Naive thymus-derived CD4-positive, alpha-beta T cell (primary cell): ENCODE measurements at regions not wholly inside any gene's neighbourhood (a gene's known extent, or its start where the extent isn't known, plus 50 kb on each side); places are given as distances from the start of the nearest gene placed in this dataset.
"Not testable (repeated sequence)": the region's sequence is repeated elsewhere in the genome, so short reads cannot be mapped to it uniquely, and the experiment has no call there.

Source experiments
- ATAC-seq: fragments of 150-1000 bp; cut with Tn5 transposase; 2 replicates; pipeline ENCODE4 v1.10.0; 2021; ENCODE audit warnings: mild to moderate bottlenecking, moderate library complexity
- CTCF ChIA-PET: fragments of 350-600 bp; sonication (Branson Sonifier 250); formaldehyde crosslinking; loops from one replicate; lab custom pipeline; 2021; ENCODE audit warnings: antibody characterized with exemption; lab: Charles Lee
- POLR2A ChIA-PET: fragments of 350-600 bp; sonication (Branson Sonifier 250); formaldehyde crosslinking; loops from one replicate; lab custom pipeline; 2021; ENCODE audit warnings: antibody characterized with exemption, inconsistent platforms; lab: Charles Lee
- DNase-seq, 9 donors: peaks; one replicate each; pipeline versions ENCODE4 v3.0.0 to v3.0.0-alpha.2; 2020 to 2022; ENCODE audit warnings: mixed read lengths in 1 of 9
- H3K27ac ChIP-seq: one replicate; pipeline ENCODE4 v1.7.0; 2013; ENCODE audit warnings: mild to moderate bottlenecking, low read depth, low read length, moderate library complexity
- H3K27me3 ChIP-seq, 2 donors: one replicate each; pipeline ENCODE4 v1.7.0; 2013; ENCODE audit warnings: low read length in 2 of 2, mild to moderate bottlenecking in 2 of 2, moderate library complexity in 2 of 2; ENCODE audit not compliant: control insufficient read depth in 2 of 2, insufficient read depth in 2 of 2
- H3K36me3 ChIP-seq, 3 experiments: 1 replicate in 2 of 3; 2 replicates in 1 of 3; pipeline ENCODE4 v1.7.0; 2013; ENCODE audit warnings: low read length in 3 of 3, mild to moderate bottlenecking in 3 of 3, moderate library complexity in 1 of 3; ENCODE audit not compliant: insufficient read depth in 3 of 3, control insufficient read depth in 2 of 3
- H3K4me1 ChIP-seq, 2 donors: one replicate each; pipeline ENCODE4 v1.7.0; 2013; ENCODE audit warnings: low read length in 2 of 2, mild to moderate bottlenecking in 2 of 2, moderate library complexity in 1 of 2; ENCODE audit not compliant: control insufficient read depth in 2 of 2, insufficient read depth in 2 of 2
- H3K4me3 ChIP-seq: 2 replicates; pipeline ENCODE4 v1.7.0; 2013; ENCODE audit warnings: mild to moderate bottlenecking, low read length
- H3K9me3 ChIP-seq, 3 experiments: 1 replicate in 2 of 3; 2 replicates in 1 of 3; pipeline ENCODE4 v1.7.0; 2013; ENCODE audit warnings: low read length in 3 of 3; ENCODE audit not compliant: control insufficient read depth in 2 of 3
- H3K27ac Mint-ChIP-seq, 9 donors: one replicate each; pipeline ENCODE4 v1.8.0; 2020 to 2022; ENCODE audit warnings: mixed read lengths in 9 of 9, mild to moderate bottlenecking in 8 of 9, moderate library complexity in 5 of 9, inconsistent platforms in 2 of 9
- H3K27me3 Mint-ChIP-seq, 5 donors: one replicate each; pipeline ENCODE4 v1.8.0; 2021 to 2022; ENCODE audit warnings: mixed read lengths in 5 of 5, mild to moderate bottlenecking in 1 of 5
- H3K36me3 Mint-ChIP-seq, 5 donors: one replicate each; pipeline ENCODE4 v1.8.0; 2020 to 2022; ENCODE audit warnings: mixed read lengths in 5 of 5, mild to moderate bottlenecking in 3 of 5, inconsistent platforms in 1 of 5
- H3K4me1 Mint-ChIP-seq, 7 donors: one replicate each; pipeline ENCODE4 v1.8.0; 2020 to 2022; ENCODE audit warnings: mixed read lengths in 7 of 7, mild to moderate bottlenecking in 3 of 7, inconsistent platforms in 1 of 7
- H3K4me3 Mint-ChIP-seq, 10 donors: one replicate each; pipeline ENCODE4 v1.8.0; 2020 to 2022; ENCODE audit warnings: mild to moderate bottlenecking in 10 of 10, mixed read lengths in 10 of 10, moderate library complexity in 6 of 10, inconsistent platforms in 2 of 10
- H3K9me3 Mint-ChIP-seq, 11 donors: one replicate each; pipeline ENCODE4 v1.8.0; 2020 to 2022; ENCODE audit warnings: mixed read lengths in 11 of 11, mild to moderate bottlenecking in 4 of 11, inconsistent platforms in 1 of 11, moderate library complexity in 1 of 11
- intact Hi-C, 2 donors: fragments of 100-400 bp; cut with micrococcal nuclease; formaldehyde crosslinking; loops; one replicate each; pipeline ENCODE4 v1.15.1; 2023

- Mint-ChIP-seq H3K9me3 (no peaks in the 10 kb centered on the region), H3K4me1 (peaks cover 2 to 35% (median 25%) of the 10 kb centered on the region in 7 donors), H3K36me3 (no peaks in the 10 kb centered on the region), H3K4me3 (no peak overlapping the region), H3K27me3 (peaks cover 0 to 57% (median 0%) of the 10 kb centered on the region in 5 donors), H3K27ac (no peak overlapping the region)
- intact Hi-C loops, result no loop called here
- no peak overlapping the region for H3K27ac ChIP-seq
- H3K4me3 ChIP-seq, result no peak overlapping the region
- ChIA-PET POLR2A (no interaction called here), CTCF (no interaction called here)
- ATAC-seq (no peak), DNase-seq (no peak)
- H3K36me3 ChIP-seq, result no peaks in the 10 kb centered on the region
- no peaks in the 10 kb centered on the region for H3K27me3 ChIP-seq
- peaks cover 0 to 12% of the 10 kb centered on the region in 2 donors for H3K4me1 ChIP-seq
- no peaks in the 10 kb centered on the region for H3K9me3 ChIP-seq
Measured at GRCh38 chr10:11691319-11691755, 50.8 kb upstream of the ECHDC3 start.

DNA sequence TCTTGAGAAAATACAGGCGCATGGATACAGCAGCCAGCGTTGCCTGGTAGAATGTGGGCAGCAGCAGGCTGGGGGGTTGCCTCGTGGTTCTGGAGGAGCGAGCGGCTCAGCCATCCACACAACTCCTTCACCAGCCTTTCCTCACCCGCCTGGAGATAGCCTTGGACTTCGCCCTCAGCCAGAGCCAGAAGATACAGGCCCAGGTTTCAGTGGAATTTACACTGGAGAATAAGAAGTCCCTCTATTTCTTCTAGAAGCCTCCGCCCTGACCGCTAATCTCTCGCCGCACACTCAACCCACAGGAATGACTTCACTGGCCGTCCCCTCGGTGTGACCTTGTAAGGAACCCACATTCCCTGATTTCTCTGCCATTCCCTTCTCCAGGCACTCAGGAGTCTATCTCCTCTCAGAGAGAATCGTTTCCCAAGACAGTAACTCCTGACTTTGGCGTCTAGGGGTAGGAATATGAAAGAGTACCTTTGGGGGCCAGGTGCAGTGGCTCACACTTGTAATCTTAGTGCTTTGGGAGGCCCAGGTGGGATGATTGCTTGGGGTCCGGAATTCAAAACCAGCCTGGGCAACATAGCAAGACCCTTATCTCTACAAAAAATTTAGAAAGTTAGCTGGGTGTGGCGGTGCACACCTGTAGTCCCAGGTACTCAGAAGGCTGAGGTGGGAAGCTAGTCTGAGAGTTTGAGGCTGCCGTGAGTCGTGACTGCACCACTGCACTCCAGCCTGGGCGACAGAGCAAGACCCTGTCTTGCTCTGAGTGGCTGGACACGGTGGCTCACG is 52.0 kb upstream of the ECHDC3 start:
- peaks cover 0 to 53% (median 0%) of the 10 kb centered on the region in 5 donors for H3K27me3 Mint-ChIP-seq
- H3K36me3 Mint-ChIP-seq, result no peaks in the 10 kb centered on the region
- ATAC-seq (no peak), DNase-seq (no peak)
- no peak overlapping the region for H3K4me3 Mint-ChIP-seq
- peaks cover 8 to 41% (median 37%) of the 10 kb centered on the region in 7 donors for H3K4me1 Mint-ChIP-seq
- ChIA-PET CTCF (no interaction called here), POLR2A (interaction anchor here (0.6 kb wide), 2 partner anchors 22 to 83 kb away, joined by 3 to 7 read pairs; no protein-coding TSS in a partner anchor)
- no peaks in the 10 kb centered on the region for H3K36me3 ChIP-seq
- peak overlapping the region in 2 of 9 donors; percentile 11 to 13 for H3K27ac Mint-ChIP-seq
- H3K4me1 ChIP-seq, result peaks cover 10 to 20% of the 10 kb centered on the region in 2 donors
- H3K27ac ChIP-seq, result no peak overlapping the region
- H3K9me3 ChIP-seq, result no peaks in the 10 kb centered on the region
- no peaks in the 10 kb centered on the region for H3K9me3 Mint-ChIP-seq
- intact Hi-C loops, result loop anchor here (5.0 to 10.0 kb wide), 2 partner anchors 52 to 755 kb away; partner anchors contain the start of gene ECHDC3 (in 1 of the 2)
- H3K4me3 ChIP-seq, result no peak overlapping the region
- no peaks in the 10 kb centered on the region for H3K27me3 ChIP-seq

- Mint-ChIP-seq H3K27me3 (peaks cover 0 to 51% (median 0%) of the 10 kb centered on the region in 5 donors), H3K4me1 (peaks cover 25 to 58% (median 54%) of the 10 kb centered on the region in 7 donors), H3K4me3 (peak overlapping the region in 2 of 10 donors; percentile 22 to 29), H3K27ac (peak overlapping the region in 3 of 9 donors; percentile 36 to 73 (median 51))
- peaks cover 25 to 34% of the 10 kb centered on the region in 2 donors for H3K4me1 ChIP-seq
- H3K4me3 ChIP-seq, H3K9me3 ChIP-seq, ATAC-seq, DNase-seq, H3K36me3 ChIP-seq, H3K27me3 ChIP-seq, H3K27ac ChIP-seq, H3K9me3 Mint-ChIP-seq, CTCF ChIA-PET, H3K36me3 Mint-ChIP-seq: not testable (repeated sequence)
- POLR2A ChIA-PET, result interaction anchor here (1.3 to 4.5 kb wide), 2 partner anchors 17 to 22 kb away, joined by 3 to 19 read pairs; no protein-coding TSS in a partner anchor
- intact Hi-C loops, result loop anchor here (5.0 to 10.0 kb wide), 2 partner anchors 54 to 756 kb away; partner anchors contain the start of gene ECHDC3 (in 1 of the 2)
Measured at GRCh38 chr10:11688448-11688795, 53.8 kb upstream of the ECHDC3 start.

GRCh38 chr10:11687779-11688447 is 54.3 kb upstream of the ECHDC3 start:
- Mint-ChIP-seq H3K4me3 (peak overlapping the region in 2 of 10 donors; percentile 27 to 47), H3K9me3 (no peaks in the 10 kb centered on the region), H3K27ac (peak overlapping the region in 7 of 9 donors; percentile 27 to 97 (median 54)), H3K27me3 (peaks cover 0 to 55% (median 0%) of the 10 kb centered on the region in 5 donors), H3K36me3 (no peaks in the 10 kb centered on the region), H3K4me1 (peaks cover 25 to 64% (median 59%) of the 10 kb centered on the region in 7 donors)
- Histone ChIP-seq H3K9me3 (no peaks in the 10 kb centered on the region), H3K27me3 (no peaks in the 10 kb centered on the region), H3K27ac (no peak overlapping the region), H3K36me3 (no peaks in the 10 kb centered on the region), H3K4me1 (peaks cover 26 to 38% of the 10 kb centered on the region in 2 donors), H3K4me3 (no peak overlapping the region)
- ATAC-seq (no peak), DNase-seq (no peak)
- intact Hi-C loops, result loop anchor here (5.0 to 10.0 kb wide), 2 partner anchors 54 to 757 kb away; partner anchors contain the start of gene ECHDC3 (in 1 of the 2)
- ChIA-PET POLR2A (interaction anchor here (0.9 to 4.5 kb wide), 3 partner anchors 17 to 121 kb away, joined by 3 to 19 read pairs (median 3); no protein-coding TSS in a partner anchor), CTCF (no interaction called here)

DNA sequence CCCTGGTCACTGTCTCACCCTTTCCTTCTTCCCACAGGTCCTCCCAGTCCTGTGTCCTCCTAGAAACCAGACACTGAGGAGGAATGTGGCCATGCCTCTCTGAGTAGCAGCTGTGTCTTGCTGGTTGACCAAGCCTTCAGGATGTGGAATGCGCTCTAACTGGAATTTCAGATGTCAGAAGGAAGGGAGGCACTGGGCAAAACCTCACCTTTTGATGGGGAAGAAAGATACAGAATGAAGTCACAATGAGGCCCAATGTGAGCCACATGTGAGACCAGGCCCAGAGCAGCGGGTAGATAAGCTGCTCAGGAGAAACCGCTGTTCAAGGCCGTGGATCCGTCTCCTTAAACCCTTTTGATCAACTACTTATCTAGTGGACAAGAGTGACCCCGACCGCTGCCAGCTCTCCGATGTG is 54.8 kb upstream of the ECHDC3 start:
- ATAC-seq, result no peak

DNA sequence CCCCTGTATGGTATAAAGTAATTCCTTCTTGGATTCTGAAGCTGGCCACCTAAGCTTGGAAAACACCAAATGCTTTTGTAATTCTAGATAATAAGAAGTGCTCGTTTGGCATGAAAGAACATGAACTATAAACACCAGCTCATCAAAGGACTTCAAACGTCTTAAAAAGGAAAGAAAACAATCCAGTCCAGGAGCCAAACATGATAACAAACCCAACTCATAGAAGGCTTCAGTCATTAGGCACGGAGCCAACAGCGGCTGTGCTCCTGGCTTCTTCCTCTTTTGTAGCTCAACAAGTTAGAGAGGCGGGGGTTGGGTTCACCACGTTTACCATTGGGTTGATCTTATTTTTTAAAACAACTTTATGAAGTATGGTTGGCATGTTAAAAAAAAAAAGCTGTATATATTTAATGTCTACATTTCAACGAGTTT is 56.4 kb upstream of the ECHDC3 start:
- peaks cover 26 to 51% of the 10 kb centered on the region in 2 donors for H3K4me1 ChIP-seq
- intact Hi-C loops, result loop anchor here (1.0 to 10.0 kb wide), 10 partner anchors 24 to 759 kb away; partner anchors contain the start of genes DHTKD1 (in 1 of the 2), ECHDC3 (in 1 of the 2) and UPF2 (in 1 of the 2)

More for the DNA sequence above, 54.8 kb upstream of the ECHDC3 start:
- no peak overlapping the region for H3K4me3 ChIP-seq
- Mint-ChIP-seq H3K4me3 (peak overlapping the region in 6 of 10 donors; percentile 9 to 47 (median 28)), H3K36me3 (no peaks in the 10 kb centered on the region), H3K27me3 (peaks cover 0 to 56% (median 0%) of the 10 kb centered on the region in 5 donors), H3K9me3 (no peaks in the 10 kb centered on the region), H3K27ac (peak overlapping the region in 7 of 9 donors; percentile 27 to 97 (median 54)), H3K4me1 (peaks cover 25 to 69% (median 65%) of the 10 kb centered on the region in 7 donors)
- no peaks in the 10 kb centered on the region for H3K9me3 ChIP-seq
- H3K36me3 ChIP-seq, result no peaks in the 10 kb centered on the region
- peaks cover 26 to 43% of the 10 kb centered on the region in 2 donors for H3K4me1 ChIP-seq
- POLR2A ChIA-PET, result interaction anchor here (0.5 to 4.5 kb wide), 6 partner anchors 14 to 523 kb away, joined by 3 to 19 read pairs (median 4); no protein-coding TSS in a partner anchor
- no peak overlapping the region for H3K27ac ChIP-seq
- intact Hi-C loops, result loop anchor here (5.0 to 10.0 kb wide), 2 partner anchors 55 to 757 kb away; partner anchors contain the start of gene ECHDC3 (in 1 of the 2)
- no peak for DNase-seq
- CTCF ChIA-PET, result no interaction called here
- H3K27me3 ChIP-seq, result no peaks in the 10 kb centered on the region

More for the DNA sequence above, 56.4 kb upstream of the ECHDC3 start:
- Histone ChIP-seq H3K9me3 (no peaks in the 10 kb centered on the region), H3K36me3 (no peaks in the 10 kb centered on the region), H3K27me3 (no peaks in the 10 kb centered on the region), H3K4me3 (peak overlapping the region; percentile 49), H3K27ac (peak overlapping the region; percentile 78)
- no peaks in the 10 kb centered on the region for H3K36me3 Mint-ChIP-seq
- POLR2A ChIA-PET, result interaction anchor here (0.6 to 4.5 kb wide), 9 partner anchors 7 to 523 kb away, joined by 3 to 19 read pairs (median 3); no protein-coding TSS in a partner anchor
- H3K4me3 Mint-ChIP-seq, result peak overlapping the region; percentile 74 to 91 (median 88)
- H3K9me3 Mint-ChIP-seq, result no peaks in the 10 kb centered on the region
- ATAC-seq, result peak; percentile 43
- peaks cover 0 to 67% (median 0%) of the 10 kb centered on the region in 5 donors for H3K27me3 Mint-ChIP-seq
- H3K4me1 Mint-ChIP-seq, result peaks cover 25 to 83% (median 78%) of the 10 kb centered on the region in 7 donors
- CTCF ChIA-PET, result interaction anchor here (0.6 to 0.9 kb wide), 5 partner anchors 9 to 459 kb away, joined by 3 to 4 read pairs (median 3); no protein-coding TSS in a partner anchor
- peak in 8 of 9 donors; percentile 33 to 84 (median 75) for DNase-seq
- H3K27ac Mint-ChIP-seq, result peak overlapping the region; percentile 67 to 99 (median 97)
